Fibroblast of the aortic adventitia (primary cell): ENCODE measurements at regions not wholly inside any gene's neighbourhood (a gene's known extent, or its start where the extent isn't known, plus 50 kb on each side); places are given as distances from the start of the nearest gene placed in this dataset.

Source experiments
- DNase-seq: peaks from one replicate; pipeline ENCODE4 v3.0.0-alpha.2; 2010; ENCODE audit warnings: low read depth
- H3K4me3 ChIP-seq: 2 replicates; pipeline ENCODE4 v1.5.1; 2011; ENCODE audit warnings: low read depth, mild to moderate bottlenecking, control low read depth, low read length, moderate library complexity
- CTCF ChIP-seq: IDR thresholded peaks from 2 replicates; pipeline ENCODE4 v1.5.1; 2011; ENCODE audit warnings: mild to moderate bottlenecking, low read length, control low read depth, inconsistent platforms; ENCODE audit not compliant: insufficient read depth

DNA sequence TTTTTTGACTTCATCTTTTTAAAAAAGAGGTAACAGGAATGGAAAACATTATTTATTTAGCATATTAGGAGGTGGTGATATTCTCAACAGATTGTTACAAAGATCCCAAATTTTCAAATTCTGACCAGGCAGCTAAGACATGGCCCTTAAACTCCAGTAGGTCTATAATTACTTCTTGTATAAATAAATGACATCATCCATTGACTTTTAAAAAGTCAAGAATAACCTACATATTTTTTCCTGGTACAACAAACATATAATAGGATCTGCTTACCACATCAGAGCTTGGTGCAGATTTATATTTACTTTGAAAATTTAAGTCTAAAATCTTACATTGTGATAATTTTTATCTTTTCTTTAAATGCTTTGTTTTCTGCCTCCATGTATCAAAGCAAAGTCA is 92.2 kb upstream of the TRPM3 start:
- no peak for DNase-seq
- H3K4me3 ChIP-seq = no peak overlapping the region
- no peak for TF ChIP-seq CTCF

DNA sequence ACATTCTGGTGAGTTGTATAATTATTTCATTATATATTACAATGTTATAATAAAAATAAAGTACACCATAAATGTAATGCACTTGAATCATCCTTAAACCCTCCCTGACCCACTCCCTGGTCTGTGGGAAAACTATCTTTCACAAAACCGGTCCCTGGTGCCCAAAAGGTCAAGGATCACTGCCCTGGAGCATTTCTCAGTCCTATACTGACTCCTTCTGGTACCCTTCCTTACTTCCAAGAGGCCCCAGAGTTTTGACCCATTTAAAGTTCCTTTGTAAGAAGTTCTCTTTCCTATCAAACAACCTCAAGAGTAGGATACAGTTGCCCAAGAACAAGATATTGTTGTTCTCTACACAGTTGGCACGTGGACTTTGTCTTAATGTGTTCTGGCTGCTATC is 88.9 kb upstream of the TRPM3 start:
- TF ChIP-seq CTCF = no peak
- H3K4me3 ChIP-seq = no peak overlapping the region
- DNase-seq = no peak

DNA sequence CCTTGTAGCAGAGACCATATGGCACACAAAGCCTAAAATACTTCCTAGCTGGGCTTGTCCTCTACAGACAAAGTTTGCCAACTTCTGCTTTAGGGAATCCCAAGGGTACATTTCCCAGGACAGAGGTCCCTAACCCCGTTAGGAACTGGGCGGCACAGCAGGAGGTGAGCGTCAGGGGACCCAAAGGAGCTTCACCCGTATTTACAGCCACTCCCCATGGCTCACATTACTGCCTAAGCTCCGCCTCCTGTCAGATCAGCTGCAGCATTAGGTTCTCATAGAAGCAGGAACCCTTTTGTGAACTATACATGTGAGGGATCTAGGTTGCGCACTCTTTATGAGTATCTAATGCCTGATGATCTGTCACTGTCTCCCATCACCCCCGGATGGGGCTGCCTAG is 88.5 kb upstream of the TRPM3 start:
- no peak for DNase-seq
- no peak overlapping the region for H3K4me3 ChIP-seq
- TF ChIP-seq CTCF = no peak

GRCh38 chr9:71202931-71203330 is 81.5 kb upstream of the TRPM3 start:
- no peak for TF ChIP-seq CTCF
- DNase-seq = peak; percentile 1

DNA sequence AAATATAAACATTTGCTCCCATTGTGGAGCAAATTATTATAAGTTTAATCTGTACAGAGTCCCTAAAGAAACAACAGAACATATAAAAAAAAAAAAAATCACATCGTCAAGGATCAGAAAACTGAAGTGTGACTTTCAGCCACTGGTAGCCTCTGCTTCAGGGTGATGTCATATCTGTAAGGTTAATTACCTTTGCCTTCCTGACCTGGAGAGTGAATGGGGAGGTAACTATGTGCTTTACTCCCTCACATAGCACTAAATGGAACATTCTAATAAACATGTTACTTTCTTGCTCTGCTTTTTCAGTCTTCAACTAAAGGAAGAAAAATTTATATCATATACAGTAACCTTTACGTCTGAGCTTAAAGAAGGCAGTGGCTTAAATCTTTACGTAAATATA is 70.3 kb upstream of the TRPM3 start:
- no peak overlapping the region for H3K4me3 ChIP-seq
- no peak for TF ChIP-seq CTCF
- no peak for DNase-seq

More at GRCh38 chr9:71202931-71203330, 81.5 kb upstream of the TRPM3 start:
- H3K4me3 ChIP-seq = no peak overlapping the region

GRCh38 chr9:71183251-71183650 is 61.8 kb upstream of the TRPM3 start:
- H3K4me3 ChIP-seq = no peak overlapping the region
- no peak for DNase-seq
- TF ChIP-seq CTCF = no peak

GRCh38 chr9:71179183-71179582 is 57.8 kb upstream of the TRPM3 start:
- TF ChIP-seq CTCF = no peak
- H3K4me3 ChIP-seq = no peak overlapping the region
- DNase-seq = no peak
